Panc1 (cell line): ENCODE measurements at regions not wholly inside any gene's neighbourhood (a gene's known extent, or its start where the extent isn't known, plus 50 kb on each side); places are given as distances from the start of the nearest gene placed in this dataset.

Source experiments
- ATAC-seq: fragments of 200-7000 bp; cut with Tn5 transposase; 2 replicates; pipeline ENCODE4 v1.9.1; 2020; ENCODE audit warnings: mild to moderate bottlenecking, moderate library complexity
- BruUV-seq: library from RNA; stranded (reverse); fragments of 400-500 nt; replicated peaks from 2 replicates; lab custom pipeline; 2021; lab: Mats Ljungman, UMichigan
- CTCF ChIA-PET: fragments of 300-600 bp; sonication (Branson Sonifier 250); formaldehyde crosslinking; loops from one replicate; lab custom pipeline; 2022; ENCODE audit warnings: antibody characterized with exemption; lab: Charles Lee
- POLR2A ChIA-PET: fragments of 300-600 bp; sonication (Branson Sonifier 250); formaldehyde crosslinking; loops from one replicate; lab custom pipeline; 2022; ENCODE audit warnings: antibody characterized with exemption; lab: Charles Lee
- DNase-seq: peaks from one replicate; pipeline ENCODE4 v3.0.0-alpha.2; 2010; ENCODE audit warnings: low read depth, low spot score
- H3K27ac ChIP-seq: 2 replicates; pipeline ENCODE4 v1.5.1; 2011; ENCODE audit warnings: mild to moderate bottlenecking, low read length, inconsistent platforms
- H3K27me3 ChIP-seq: fragments of 200-500 bp; sonication (Bioruptor generic); 2 replicates; pipeline ENCODE4 v1.6.0; 2014; ENCODE audit warnings: low read length, inconsistent platforms; ENCODE audit not compliant: control insufficient read depth, insufficient read depth
- H3K36me3 ChIP-seq: fragments of 200-500 bp; sonication (Bioruptor generic); 2 replicates; pipeline ENCODE4 v1.5.1; 2014; ENCODE audit warnings: inconsistent platforms, mild to moderate bottlenecking, low read length, moderate library complexity; ENCODE audit not compliant: control insufficient read depth, insufficient read depth
- H3K4me1 ChIP-seq: 2 replicates; pipeline ENCODE4 v1.5.1; 2011; ENCODE audit warnings: inconsistent platforms, mild to moderate bottlenecking, low read length, moderate library complexity; ENCODE audit not compliant: control insufficient read depth, insufficient read depth
- H3K4me3 ChIP-seq, 2 experiments: 2 replicates each; pipeline ENCODE4 v1.5.1; 2011 to 2012; ENCODE audit warnings: low read depth in 2 of 2, low read length in 2 of 2, mild to moderate bottlenecking in 2 of 2, inconsistent platforms in 1 of 2, moderate library complexity in 1 of 2
- H3K9me3 ChIP-seq: fragments of 200-500 bp; sonication (Bioruptor generic); 2 replicates; pipeline ENCODE4 v1.5.1; 2014; ENCODE audit warnings: low read depth, mild to moderate bottlenecking, inconsistent platforms, low read length, moderate library complexity; ENCODE audit not compliant: control insufficient read depth, insufficient read depth
- POLR2AphosphoS5 ChIP-seq: IDR thresholded peaks from 2 replicates; pipeline ENCODE4 v1.6.1; 2012; ENCODE audit warnings: mild to moderate bottlenecking, low read depth, low read length, moderate library complexity
- REST ChIP-seq, 2 experiments: IDR thresholded peaks; 2 replicates each; pipeline ENCODE4 v1.6.1; 2011 to 2012; ENCODE audit warnings: low read depth in 2 of 2, control low read depth in 1 of 2, low read length in 1 of 2, mild to moderate bottlenecking in 1 of 2, moderate library complexity in 1 of 2; ENCODE audit not compliant: insufficient read depth in 1 of 2
- SIN3A ChIP-seq: IDR thresholded peaks from 2 replicates; pipeline ENCODE4 v1.6.1; 2012; ENCODE audit warnings: low read depth, mild to moderate bottlenecking, low read length, moderate library complexity, borderline replicate concordance; ENCODE audit not compliant: insufficient read depth
- TCF7L2 ChIP-seq: IDR thresholded peaks from 2 replicates; pipeline ENCODE4 v1.6.1; 2011; ENCODE audit warnings: mild to moderate bottlenecking, low read depth, low read length, inconsistent platforms
- in situ Hi-C: cut with HindIII; loops from 2 replicates; pipeline ENCODE4 v1.10.0; 2016; ENCODE audit warnings: low sequenced_read_pairs, low pct_unique_long_range_greater_than_20kb
- intact Hi-C: fragments of 100-400 bp; cut with micrococcal nuclease; formaldehyde crosslinking; loops from one replicate; pipeline ENCODE4 v1.10.0; 2022; ENCODE audit not compliant: unreplicated experiment
- TF ChIP-seq, protein P1 (sequence below): fragments of 450-650 bp; IDR thresholded peaks from 2 replicates; pipeline ENCODE4 v1.5.1; 2017; ENCODE audit warnings: mild to moderate bottlenecking

- H3K27ac ChIP-seq = no peak overlapping the region
- no peaks in the 10 kb centered on the region for H3K4me1 ChIP-seq
- no peaks in the 10 kb centered on the region for H3K27me3 ChIP-seq
- DNase-seq (no peak), ATAC-seq (no peak)
- intact Hi-C loops (loop anchor here (10.0 kb wide), 3 partner anchors 215 to 1085 kb away; no protein-coding TSS in a partner anchor), in situ Hi-C loops (no loop called here)
- CTCF ChIA-PET = no interaction called here
- no peaks in the 10 kb centered on the region for H3K36me3 ChIP-seq
- H3K4me3 ChIP-seq = no peak overlapping the region
- POLR2A ChIA-PET = no interaction called here
- H3K9me3 ChIP-seq = no peaks in the 10 kb centered on the region
- TF ChIP-seq TCF7L2 = no peak
- no peak for TF ChIP-seq POLR2AphosphoS5
- TF ChIP-seq, protein P1, sequence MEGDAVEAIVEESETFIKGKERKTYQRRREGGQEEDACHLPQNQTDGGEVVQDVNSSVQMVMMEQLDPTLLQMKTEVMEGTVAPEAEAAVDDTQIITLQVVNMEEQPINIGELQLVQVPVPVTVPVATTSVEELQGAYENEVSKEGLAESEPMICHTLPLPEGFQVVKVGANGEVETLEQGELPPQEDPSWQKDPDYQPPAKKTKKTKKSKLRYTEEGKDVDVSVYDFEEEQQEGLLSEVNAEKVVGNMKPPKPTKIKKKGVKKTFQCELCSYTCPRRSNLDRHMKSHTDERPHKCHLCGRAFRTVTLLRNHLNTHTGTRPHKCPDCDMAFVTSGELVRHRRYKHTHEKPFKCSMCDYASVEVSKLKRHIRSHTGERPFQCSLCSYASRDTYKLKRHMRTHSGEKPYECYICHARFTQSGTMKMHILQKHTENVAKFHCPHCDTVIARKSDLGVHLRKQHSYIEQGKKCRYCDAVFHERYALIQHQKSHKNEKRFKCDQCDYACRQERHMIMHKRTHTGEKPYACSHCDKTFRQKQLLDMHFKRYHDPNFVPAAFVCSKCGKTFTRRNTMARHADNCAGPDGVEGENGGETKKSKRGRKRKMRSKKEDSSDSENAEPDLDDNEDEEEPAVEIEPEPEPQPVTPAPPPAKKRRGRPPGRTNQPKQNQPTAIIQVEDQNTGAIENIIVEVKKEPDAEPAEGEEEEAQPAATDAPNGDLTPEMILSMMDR = no peak
- no peak for TF ChIP-seq REST (IDR thresholded peaks at IDR 0.05; ENCODE audit: insufficient read depth in 1 of 2, low read depth in 2 of 2, low read length in 1 of 2)
- TF ChIP-seq SIN3A = no peak
- BruUV-seq = no TSS peak
These were observed 248.1 kb downstream of the PTBP2 start for GRCh38 chr1:96969656-96970163.

DNA sequence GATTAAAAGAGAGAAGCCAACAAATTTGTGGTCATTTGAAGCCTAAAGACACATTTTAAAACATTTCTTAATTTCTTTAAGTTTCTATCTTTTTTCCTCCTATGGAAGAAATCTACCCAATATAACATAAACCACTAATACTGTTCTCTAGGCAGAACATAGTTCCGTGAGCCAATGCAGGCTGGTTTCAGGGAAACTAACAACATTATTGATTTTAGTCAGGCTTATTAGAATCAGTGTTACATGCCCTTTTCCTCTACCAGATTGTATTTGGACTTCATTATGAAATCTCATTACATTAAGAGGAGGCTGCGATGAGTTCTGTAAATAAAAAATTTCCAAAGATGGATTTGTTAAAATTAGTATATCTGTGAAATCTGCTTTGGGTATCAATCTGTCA lies 249.9 kb downstream of the PTBP2 start:
- no peak for ATAC-seq
- POLR2A ChIA-PET = no interaction called here

More for the DNA sequence above, 249.9 kb downstream of the PTBP2 start:
- H3K4me1 ChIP-seq = no peaks in the 10 kb centered on the region
- no peak for DNase-seq
- no peaks in the 10 kb centered on the region for H3K27me3 ChIP-seq
- CTCF ChIA-PET = no interaction called here
- in situ Hi-C loops = no loop called here
- no TSS peak for BruUV-seq
- no peak overlapping the region for H3K4me3 ChIP-seq
- no peaks in the 10 kb centered on the region for H3K36me3 ChIP-seq
- no peak for TF ChIP-seq REST (IDR thresholded peaks at IDR 0.05; ENCODE audit: insufficient read depth in 1 of 2, low read depth in 2 of 2, low read length in 1 of 2)
- TF ChIP-seq, protein P1 = no peak
- no peak for TF ChIP-seq TCF7L2
- TF ChIP-seq POLR2AphosphoS5 = no peak
- TF ChIP-seq SIN3A = no peak
- H3K27ac ChIP-seq = no peak overlapping the region
- H3K9me3 ChIP-seq = no peaks in the 10 kb centered on the region
- intact Hi-C loops = no loop called here
